NCI-H526 treated with DMSO at 0.1 percent for 48 hours (cell line): ENCODE measurements at regions not wholly inside any gene's neighbourhood (a gene's known extent, or its start where the extent isn't known, plus 50 kb on each side); places are given as distances from the start of the nearest gene placed in this dataset.

ENCODE experiments used
- DNase-seq: peaks from one replicate; lab custom pipeline; 2025; lab: John Stamatoyannopoulos, UW

GRCh38 chr1:213724640-213725536 lies 262.9 kb upstream of the PROX1 start:
- DNase-seq, result no peak

DNA sequence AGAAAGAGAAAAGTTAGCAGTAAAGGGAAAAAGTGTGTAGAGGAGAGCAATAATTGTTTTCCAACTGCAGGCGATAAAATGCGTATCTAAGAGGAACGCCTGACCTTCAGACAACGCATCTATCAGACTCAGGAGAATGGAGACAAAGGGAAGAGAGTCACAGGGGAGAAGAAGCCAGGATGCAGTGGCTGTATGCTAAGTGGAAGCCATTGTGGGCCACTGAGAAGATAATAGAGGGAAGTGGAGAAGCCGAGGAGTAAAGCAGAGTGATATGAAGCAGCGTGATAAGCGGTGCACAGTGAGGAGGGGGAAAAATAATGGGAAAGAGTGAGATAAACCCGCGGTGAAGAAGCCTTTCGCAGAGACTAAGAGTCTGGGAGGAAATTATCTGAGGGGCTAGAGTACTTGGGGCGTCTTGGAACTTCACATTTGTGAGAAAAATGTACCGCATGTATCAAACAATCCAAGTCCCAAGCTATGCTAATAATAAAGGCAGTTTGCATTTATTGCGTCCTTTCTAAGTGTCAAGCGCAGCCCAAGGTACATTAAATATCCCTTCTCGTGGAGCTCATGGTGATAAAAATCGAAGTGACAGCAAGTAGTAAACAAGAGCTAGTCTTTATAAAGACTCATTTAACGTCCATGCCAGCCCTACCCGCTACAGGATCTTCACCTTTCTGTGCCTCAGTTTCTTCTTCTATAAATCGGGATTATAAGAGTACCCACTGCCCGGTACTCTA lies 259.8 kb upstream of the PROX1 start:
- no peak for DNase-seq

- no peak for DNase-seq
Observed at GRCh38 chr1:213728593-213729536, 258.9 kb upstream of the PROX1 start.

GRCh38 chr1:213733705-213734104 lies 254.1 kb upstream of the PROX1 start:
- no peak for DNase-seq

- no peak for DNase-seq
Observed at GRCh38 chr1:213737398-213738035, 250.3 kb upstream of the PROX1 start.

DNA sequence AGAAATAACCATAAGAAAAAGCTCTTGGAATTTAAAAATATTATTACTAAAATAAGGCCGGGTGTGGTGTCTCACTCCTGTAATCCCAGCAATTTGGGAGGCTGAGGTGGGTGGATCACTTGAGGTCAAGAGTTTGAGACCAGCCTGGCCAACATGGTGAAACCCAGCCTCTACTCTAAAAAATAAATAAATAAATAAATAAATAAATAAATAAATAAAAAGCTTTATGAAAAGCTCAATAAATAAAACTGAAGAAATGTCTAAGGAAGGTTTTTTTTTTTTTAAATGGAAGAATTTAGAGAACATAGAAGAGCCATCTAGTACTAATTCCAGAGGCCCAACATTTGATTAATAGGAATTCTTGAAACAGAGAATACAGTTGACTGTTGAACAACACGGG lies 249.1 kb upstream of the PROX1 start:
- no peak for DNase-seq

DNA sequence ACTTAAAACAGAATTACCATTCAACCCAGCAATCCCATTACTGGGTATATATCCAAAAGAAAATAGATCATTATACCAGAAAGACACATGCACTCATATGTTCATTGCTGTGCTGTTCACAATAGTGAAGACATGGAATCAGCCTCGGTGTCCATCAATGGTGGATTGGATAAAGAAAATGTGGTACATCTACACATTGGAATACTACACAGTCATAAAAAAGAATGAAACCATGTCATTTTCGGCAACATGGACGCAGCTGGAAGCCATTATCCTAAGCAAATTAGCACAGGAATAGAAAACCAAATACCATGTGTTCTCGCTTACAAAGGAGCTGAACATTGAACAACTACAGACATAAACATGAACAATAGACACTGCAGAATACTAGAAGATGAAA lies 244.8 kb upstream of the PROX1 start:
- no peak for DNase-seq

DNA sequence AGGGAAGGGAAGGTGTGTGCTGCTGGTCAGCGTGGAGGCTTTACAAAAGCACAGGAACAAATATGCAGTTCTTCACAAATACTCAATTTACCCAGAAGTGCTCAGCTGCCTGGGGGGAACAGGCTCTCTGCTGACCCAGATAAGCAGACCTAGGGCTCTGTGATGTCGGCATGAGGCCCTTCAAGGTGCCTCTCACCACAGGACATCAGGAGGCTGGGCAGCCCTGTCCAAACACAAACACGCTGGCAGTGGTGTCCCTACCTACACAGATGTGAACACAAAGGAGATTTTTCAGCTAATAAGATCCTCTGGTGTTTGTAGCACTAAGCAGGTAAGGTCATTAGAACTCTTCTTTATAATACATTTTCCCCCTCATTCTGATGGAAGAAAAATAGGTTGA lies 243.0 kb upstream of the PROX1 start:
- no peak for DNase-seq

DNA sequence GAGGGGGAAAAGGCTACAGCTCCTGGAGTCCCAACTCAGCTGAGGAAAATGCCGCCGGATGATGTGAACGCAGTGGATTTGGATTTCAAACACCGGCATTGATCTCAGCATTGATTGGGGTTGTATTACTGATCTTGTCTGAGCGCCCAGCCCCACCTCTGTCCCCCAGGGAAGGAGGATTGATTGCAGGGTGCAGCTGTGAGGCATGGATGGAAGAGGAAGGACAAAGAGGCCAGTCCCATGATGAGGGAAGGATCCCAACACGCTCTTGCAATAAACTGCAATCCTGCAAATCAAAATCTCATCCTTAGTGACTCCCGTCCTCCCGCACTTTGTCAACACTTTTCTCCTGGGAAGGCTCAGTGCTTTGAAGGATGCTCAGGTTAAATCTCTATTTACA lies 242.3 kb upstream of the PROX1 start:
- DNase-seq, result no peak

GRCh38 chr1:213749558-213749957 lies 238.2 kb upstream of the PROX1 start:
- no peak for DNase-seq

- no peak for DNase-seq
Observed at GRCh38 chr1:213750231-213751063, 237.3 kb upstream of the PROX1 start.

DNA sequence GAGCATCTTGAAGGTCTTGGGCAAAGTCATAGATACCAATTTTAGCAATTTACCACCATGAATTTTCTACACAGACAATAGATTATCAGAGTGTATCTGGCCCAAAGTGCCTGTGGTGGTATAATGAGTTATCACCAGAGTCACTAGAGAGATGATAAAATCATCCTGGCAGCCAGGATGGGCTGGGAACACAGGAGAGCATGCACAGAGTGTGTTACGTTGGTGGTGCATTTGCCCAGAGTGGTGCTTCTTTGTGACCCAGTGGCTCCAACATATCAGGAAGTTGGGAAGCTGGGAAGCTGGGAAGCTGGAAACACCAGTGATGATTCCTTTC lies 236.7 kb upstream of the PROX1 start:
- no peak for DNase-seq

- no peak for DNase-seq
Observed at GRCh38 chr1:213759359-213760181, 228.2 kb upstream of the PROX1 start.

GRCh38 chr1:213761845-213762407 lies 225.8 kb upstream of the PROX1 start:
- no peak for DNase-seq

DNA sequence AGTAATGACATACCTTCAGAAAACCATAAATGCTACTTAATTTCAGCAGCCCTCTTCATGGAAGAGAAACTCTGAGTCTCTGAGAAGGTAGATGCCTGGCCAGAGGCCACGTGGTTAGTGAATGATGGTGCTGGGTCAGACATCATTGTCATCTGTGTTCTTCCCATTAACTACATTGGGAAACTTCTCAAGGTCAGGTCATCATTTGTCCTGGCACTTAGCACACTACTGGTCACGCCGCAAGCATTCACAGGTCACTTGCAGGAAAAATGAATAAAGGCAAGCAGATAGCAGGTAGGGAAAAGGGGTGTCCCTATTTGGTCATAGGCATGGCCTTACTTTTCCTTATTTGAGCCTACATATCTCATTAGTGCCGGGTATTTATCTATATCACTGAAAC lies 220.1 kb upstream of the PROX1 start:
- no peak for DNase-seq

GRCh38 chr1:213772128-213773063 lies 215.4 kb upstream of the PROX1 start:
- DNase-seq, result no peak

GRCh38 chr1:213773975-213774374 lies 213.8 kb upstream of the PROX1 start:
- DNase-seq, result no peak

- DNase-seq, result no peak
Observed at GRCh38 chr1:213776969-213777368, 210.8 kb upstream of the PROX1 start.

GRCh38 chr1:213779228-213779627 lies 208.5 kb upstream of the PROX1 start:
- no peak for DNase-seq
